H9 (cell line): ENCODE measurements at regions not wholly inside any gene's neighbourhood (a gene's known extent, or its start where the extent isn't known, plus 50 kb on each side); places are given as distances from the start of the nearest gene placed in this dataset.

Experiments
- DNase-seq: peaks from one replicate; pipeline ENCODE4 v3.0.0-alpha.2; 2017
- H2AFZ ChIP-seq: one replicate; pipeline ENCODE4 v1.6.1; 2013; ENCODE audit warnings: mild to moderate bottlenecking, low read length, control low read depth, moderate library complexity
- H2AK5ac ChIP-seq: 2 replicates; pipeline ENCODE4 v1.6.1; 2013; ENCODE audit warnings: low read length, control low read depth, mixed read lengths; ENCODE audit not compliant: insufficient read length
- H2BK120ac ChIP-seq: one replicate; pipeline ENCODE4 v1.6.1; 2013; ENCODE audit warnings: low read depth, mild to moderate bottlenecking, low read length, control low read depth, inconsistent platforms; ENCODE audit not compliant: poor library complexity, severe bottlenecking
- H2BK12ac ChIP-seq: 2 replicates; pipeline ENCODE4 v1.6.1; 2013; ENCODE audit warnings: low read length, control low read depth, mixed read lengths, low read depth; ENCODE audit not compliant: insufficient read length
- H2BK15ac ChIP-seq: 2 replicates; pipeline ENCODE4 v1.6.1; 2013; ENCODE audit warnings: low read depth, low read length, control low read depth
- H2BK20ac ChIP-seq: one replicate; pipeline ENCODE4 v1.6.1; 2013; ENCODE audit warnings: low read depth, mild to moderate bottlenecking, low read length, control low read depth, inconsistent platforms; ENCODE audit not compliant: poor library complexity, severe bottlenecking
- H2BK5ac ChIP-seq: 2 replicates; pipeline ENCODE4 v1.6.1; 2013; ENCODE audit warnings: low read length, control low read depth, mixed read lengths; ENCODE audit not compliant: insufficient read length
- H3K14ac ChIP-seq: 2 replicates; pipeline ENCODE4 v1.6.1; 2013; ENCODE audit warnings: low read length, control low read depth; ENCODE audit not compliant: insufficient read depth
- H3K18ac ChIP-seq: 2 replicates; pipeline ENCODE4 v1.6.1; 2013; ENCODE audit warnings: low read depth, mild to moderate bottlenecking, mixed read lengths, low read length, control low read depth; ENCODE audit not compliant: insufficient read length
- H3K23ac ChIP-seq: 2 replicates; pipeline ENCODE4 v1.6.1; 2013; ENCODE audit warnings: low read length, control low read depth, mixed read lengths, low read depth; ENCODE audit not compliant: insufficient read length
- H3K23me2 ChIP-seq: 2 replicates; pipeline ENCODE4 v1.6.1; 2013; ENCODE audit warnings: low read depth, mild to moderate bottlenecking, mixed read lengths, low read length, control low read depth; ENCODE audit not compliant: insufficient read length, poor library complexity, severe bottlenecking
- H3K27ac ChIP-seq: 2 replicates; pipeline ENCODE4 v1.5.1; 2013; ENCODE audit warnings: low read length, control low read depth, mixed read lengths, low read depth; ENCODE audit not compliant: insufficient read length
- H3K27me3 ChIP-seq: 2 replicates; pipeline ENCODE4 v1.6.1; 2013; ENCODE audit warnings: low read length, control low read depth, inconsistent platforms; ENCODE audit not compliant: insufficient read depth
- H3K4ac ChIP-seq: 2 replicates; pipeline ENCODE4 v1.6.1; 2013; ENCODE audit warnings: low read depth, mild to moderate bottlenecking, control low read depth, inconsistent platforms, low read length, moderate library complexity
- H3K4me1 ChIP-seq: 2 replicates; pipeline ENCODE4 v1.6.1; 2013; ENCODE audit warnings: low read length, control low read depth, inconsistent platforms; ENCODE audit not compliant: insufficient read depth
- H3K4me2 ChIP-seq: 2 replicates; pipeline ENCODE4 v1.6.1; 2013; ENCODE audit warnings: low read length, control low read depth, mixed read lengths; ENCODE audit not compliant: insufficient read length, insufficient read depth
- H3K56ac ChIP-seq: 2 replicates; pipeline ENCODE4 v1.6.1; 2013; ENCODE audit warnings: low read depth, mild to moderate bottlenecking, mixed read lengths, low read length, control low read depth; ENCODE audit not compliant: insufficient read length
- H3K79me1 ChIP-seq: 2 replicates; pipeline ENCODE4 v1.6.1; 2013; ENCODE audit warnings: low read depth, mild to moderate bottlenecking, moderate library complexity, low read length, control low read depth, inconsistent platforms; ENCODE audit not compliant: insufficient read depth, poor library complexity, severe bottlenecking
- H3K79me2 ChIP-seq: 2 replicates; pipeline ENCODE4 v1.6.1; 2013; ENCODE audit warnings: low read length, control low read depth, inconsistent platforms; ENCODE audit not compliant: insufficient read depth
- H3K9ac ChIP-seq: 2 replicates; pipeline ENCODE4 v1.6.1; 2013; ENCODE audit warnings: low read length, control low read depth, mixed read lengths; ENCODE audit not compliant: insufficient read length; ENCODE audit errors: extremely low read depth
- H3K9me3 ChIP-seq: one replicate; pipeline ENCODE4 v1.6.1; 2013; ENCODE audit warnings: low read depth, low read length, inconsistent platforms; ENCODE audit not compliant: control insufficient read depth
- H3T11ph ChIP-seq: one replicate; pipeline ENCODE4 v1.6.1; 2013; ENCODE audit warnings: mild to moderate bottlenecking, low read length, control low read depth, inconsistent platforms
- H4K20me1 ChIP-seq: one replicate; pipeline ENCODE4 v1.6.1; 2013; ENCODE audit not compliant: control insufficient read depth, insufficient read length, insufficient read depth
- H4K5ac ChIP-seq: 2 replicates; pipeline ENCODE4 v1.6.1; 2013; ENCODE audit warnings: low read depth, mild to moderate bottlenecking, mixed read lengths, low read length, control low read depth; ENCODE audit not compliant: insufficient read length
- H4K8ac ChIP-seq: replicated peaks from 2 replicates; pipeline ENCODE4 v1.6.1; 2013; ENCODE audit warnings: low read length, control low read depth, mixed read lengths, low read depth; ENCODE audit not compliant: insufficient read length
- H4K91ac ChIP-seq: 2 replicates; pipeline ENCODE4 v1.6.1; 2013; ENCODE audit warnings: low read depth, mild to moderate bottlenecking, moderate library complexity, mixed read lengths, low read length, control low read depth; ENCODE audit not compliant: insufficient read length
- H3K27ac Mint-ChIP-seq, 3 experiments: 2 replicates in 2 of 3; 3 replicates in 1 of 3; pipeline ENCODE4 v1.8.0; 2020 to 2021; ENCODE audit warnings: mixed read lengths in 3 of 3, mild to moderate bottlenecking in 1 of 3, moderate library complexity in 1 of 3
- H3K27me3 Mint-ChIP-seq: 2 replicates; pipeline ENCODE4 v1.8.0; 2021; ENCODE audit warnings: low read depth, mild to moderate bottlenecking, moderate library complexity, mixed read lengths
- H3K36me3 Mint-ChIP-seq, 3 experiments: 2 replicates in 2 of 3; 3 replicates in 1 of 3; pipeline ENCODE4 v1.8.0; 2020 to 2021; ENCODE audit warnings: low read depth in 3 of 3, mixed read lengths in 3 of 3; ENCODE audit not compliant: insufficient read depth in 1 of 3
- H3K4me1 Mint-ChIP-seq, 2 experiments: 2 replicates each; pipeline ENCODE4 v1.8.0; 2020; ENCODE audit warnings: mixed read lengths in 2 of 2
- H3K4me3 Mint-ChIP-seq, 2 experiments: 2 replicates in 1 of 2; 3 replicates in 1 of 2; pipeline ENCODE4 v1.8.0; 2020 to 2021; ENCODE audit warnings: mild to moderate bottlenecking in 2 of 2, mixed read lengths in 2 of 2, moderate library complexity in 1 of 2
- H3K9me3 Mint-ChIP-seq, 2 experiments: 2 replicates in 1 of 2; 3 replicates in 1 of 2; pipeline ENCODE4 v1.8.0; 2020; ENCODE audit warnings: mild to moderate bottlenecking in 2 of 2, mixed read lengths in 2 of 2, moderate library complexity in 1 of 2
- CTCF ChIP-seq: fragments of 200-600 bp; sonication (generic); conservative IDR thresholded peaks from 3 replicates; pipeline ENCODE4 v1.8.0; 2021; ENCODE audit warnings: antibody characterized with exemption, mild to moderate bottlenecking
- WGBS: extraction: QIAGEN DNeasy Blood & Tissue Kit; methylation state at CpG from one replicate; pipeline ENCODE4 v1.1.7; 2013; ENCODE audit warnings: missing lambda C conversion rate, low lambda C conversion rate, mixed read lengths; ENCODE audit not compliant: insufficient read length; ENCODE audit errors: extremely low coverage; 5-methylcytosine and 5-hydroxymethylcytosine counted together

- DNase-seq: no peak
- Histone ChIP-seq H3K56ac (no peak overlapping the region), H4K20me1 (no peaks in the 10 kb centered on the region), H3K27me3 (no peaks in the 10 kb centered on the region), H4K8ac (no peak overlapping the region), H3K27ac (no peak overlapping the region), H3K4me1 (no peaks in the 10 kb centered on the region), H3K79me1 (no peaks in the 10 kb centered on the region), H4K5ac (no peak overlapping the region), H3K23ac (no peak overlapping the region), H3K4ac (no peak overlapping the region), H3K18ac (no peak overlapping the region), H3K9ac (no peak overlapping the region), H2BK12ac (no peak overlapping the region), H3K14ac (no peak overlapping the region), H2AFZ (no peak overlapping the region), H3K79me2 (no peaks in the 10 kb centered on the region), H2BK20ac (no peak overlapping the region), H4K91ac (no peak overlapping the region), H2BK5ac (no peak overlapping the region), H3T11ph (no peak overlapping the region), H3K23me2 (no peaks in the 10 kb centered on the region), H2AK5ac (no peak overlapping the region), H2BK120ac (no peak overlapping the region), H3K4me2 (no peak overlapping the region), H3K9me3 (no peaks in the 10 kb centered on the region), H2BK15ac (no peak overlapping the region)
- H3K27me3 Mint-ChIP-seq: no peaks in the 10 kb centered on the region
- H3K4me3 Mint-ChIP-seq: no peak overlapping the region
- no peaks in the 10 kb centered on the region; a peak in 1 of 7 replicates for H3K36me3 Mint-ChIP-seq
- WGBS: no CpG with 5 or more reads among the region's 2 CpGs
- H3K4me1 Mint-ChIP-seq: peaks cover under 1 to 3% of the 10 kb centered on the region in 2 experiments; a peak in 1 of 4 replicates
- H3K9me3 Mint-ChIP-seq: no peaks in the 10 kb centered on the region
- H3K27ac Mint-ChIP-seq: no peak overlapping the region
- no peak for TF ChIP-seq CTCF
Observed at GRCh38 chr3:34279901-34280300, 481.5 kb downstream of the PDCD6IP start.
